NCI-H2171 (cell line): ENCODE measurements at regions not wholly inside any gene's neighbourhood (a gene's known extent, or its start where the extent isn't known, plus 50 kb on each side); places are given as distances from the start of the nearest gene placed in this dataset.
A peak's percentile ranks its signal among the peaks of the same experiment; 100 is the strongest.

Source experiments
- DNase-seq: peaks from one replicate; lab custom pipeline; 2025; lab: John Stamatoyannopoulos, UW

- no peak for DNase-seq
Measured at GRCh38 chr2:19235308-19235707, 123.1 kb downstream of the OSR1 start.

GRCh38 chr2:19232312-19232711, 126.1 kb downstream of the OSR1 start:
- DNase-seq, result no peak

- no peak for DNase-seq
Measured at GRCh38 chr2:19231625-19232024, 126.8 kb downstream of the OSR1 start.

- DNase-seq, result no peak
Measured at GRCh38 chr2:19230626-19231025, 127.8 kb downstream of the OSR1 start.

- DNase-seq, result peak; percentile 76
Measured at GRCh38 chr2:19228715-19229114, 129.7 kb downstream of the OSR1 start.

GRCh38 chr2:19228181-19228593, 130.2 kb downstream of the OSR1 start:
- DNase-seq, result peak; percentile 84

GRCh38 chr2:19226871-19227270, 131.6 kb downstream of the OSR1 start:
- DNase-seq, result no peak

- no peak for DNase-seq
Measured at GRCh38 chr2:19226386-19226785, 132.0 kb downstream of the OSR1 start.

- no peak for DNase-seq
Measured at GRCh38 chr2:19225931-19226330, 132.5 kb downstream of the OSR1 start.

- no peak for DNase-seq
Measured at GRCh38 chr2:19225126-19225525, 133.3 kb downstream of the OSR1 start.

GRCh38 chr2:19224486-19224885, 133.9 kb downstream of the OSR1 start:
- DNase-seq, result no peak

GRCh38 chr2:19224011-19224410, 134.4 kb downstream of the OSR1 start:
- no peak for DNase-seq

GRCh38 chr2:19219060-19219459, 139.4 kb downstream of the OSR1 start:
- peak; percentile 29 for DNase-seq

GRCh38 chr2:19218166-19218565, 140.3 kb downstream of the OSR1 start:
- no peak for DNase-seq

GRCh38 chr2:19216676-19217602, 141.5 kb downstream of the OSR1 start:
- no peak for DNase-seq

- DNase-seq, result no peak
Measured at GRCh38 chr2:19216238-19216637, 142.2 kb downstream of the OSR1 start.

- DNase-seq, result no peak
Measured at GRCh38 chr2:19214682-19215391, 143.6 kb downstream of the OSR1 start.

- no peak for DNase-seq
Measured at GRCh38 chr2:19209575-19210341, 148.7 kb downstream of the OSR1 start.

- DNase-seq, result no peak
Measured at GRCh38 chr2:19208479-19209199, 149.8 kb downstream of the OSR1 start.

GRCh38 chr2:19207452-19207851, 151.0 kb downstream of the OSR1 start:
- DNase-seq, result peak; percentile 27

GRCh38 chr2:19205983-19206533, 152.4 kb downstream of the OSR1 start:
- no peak for DNase-seq
